NCI-H524 treated with DMSO at 0.1 percent for 48 hours (cell line): ENCODE measurements at regions not wholly inside any gene's neighbourhood (a gene's known extent, or its start where the extent isn't known, plus 50 kb on each side); places are given as distances from the start of the nearest gene placed in this dataset.

Experiments
- DNase-seq: peaks from one replicate; lab custom pipeline; 2025; lab: John Stamatoyannopoulos, UW

DNA sequence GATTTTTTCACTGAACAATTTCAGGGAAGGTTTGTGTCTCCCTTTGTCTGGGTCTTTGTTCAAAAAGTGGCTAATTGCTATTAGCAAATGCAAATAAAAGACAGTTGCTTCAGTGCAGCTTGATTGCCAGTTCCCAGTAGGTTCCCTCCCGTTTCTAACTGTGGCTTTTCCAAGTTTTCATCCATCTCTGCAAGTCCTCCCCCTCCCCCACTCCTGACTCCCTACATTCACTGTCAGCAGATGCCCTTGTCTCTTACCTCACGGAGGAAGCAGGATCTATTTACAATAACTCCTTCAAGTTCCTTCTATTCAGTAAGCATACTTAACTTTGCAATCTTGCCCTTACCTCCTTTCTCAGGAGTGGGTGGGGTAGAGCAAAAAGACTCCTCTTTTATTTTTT, 55.4 kb upstream of the SCEL start:
- no peak for DNase-seq

DNA sequence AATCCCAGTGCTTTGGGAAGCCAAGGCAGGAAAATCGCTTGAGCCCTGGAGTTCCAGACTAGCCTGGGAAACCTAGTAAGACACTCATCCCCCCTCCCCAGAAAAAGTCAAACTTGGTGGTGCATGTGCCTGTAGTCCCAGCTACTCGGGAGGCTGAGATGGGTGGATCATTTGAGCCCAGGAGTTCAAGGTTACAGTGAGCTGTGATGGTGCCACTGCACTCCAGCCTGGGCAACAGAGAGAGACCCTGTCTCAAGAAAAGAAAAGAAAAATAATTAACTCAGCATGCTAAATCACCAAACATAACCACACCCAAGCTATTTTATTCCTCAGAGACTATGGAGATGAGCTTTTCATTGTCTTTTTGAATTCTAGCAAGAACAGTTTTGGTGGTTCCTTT, 56.2 kb upstream of the SCEL start:
- DNase-seq = no peak

DNA sequence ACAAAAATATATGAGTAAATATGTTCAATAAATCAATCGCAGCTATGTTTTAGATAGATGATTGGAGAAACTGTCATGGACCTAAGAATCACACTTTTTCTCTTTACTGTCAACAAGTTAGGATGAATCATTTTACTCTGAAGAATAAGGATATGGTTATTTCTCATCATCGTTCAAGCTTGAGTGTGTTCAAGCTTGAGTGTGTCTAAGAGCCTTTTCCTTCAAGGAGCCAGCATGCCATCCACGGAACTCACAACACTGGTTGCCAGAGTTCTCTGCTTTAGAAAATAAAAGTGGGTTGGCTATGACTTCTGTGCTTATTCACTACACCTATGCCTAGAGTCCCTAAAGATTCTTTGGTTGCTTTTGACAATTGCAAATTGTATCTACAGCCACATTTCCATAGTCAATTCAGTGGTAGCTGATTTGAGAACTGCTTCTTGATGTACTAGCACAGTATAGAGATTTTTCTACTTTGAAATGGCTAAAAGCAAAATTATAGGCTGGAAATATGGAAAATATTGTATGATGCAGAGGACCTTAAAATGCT, 58.1 kb upstream of the SCEL start:
- DNase-seq = no peak

DNA sequence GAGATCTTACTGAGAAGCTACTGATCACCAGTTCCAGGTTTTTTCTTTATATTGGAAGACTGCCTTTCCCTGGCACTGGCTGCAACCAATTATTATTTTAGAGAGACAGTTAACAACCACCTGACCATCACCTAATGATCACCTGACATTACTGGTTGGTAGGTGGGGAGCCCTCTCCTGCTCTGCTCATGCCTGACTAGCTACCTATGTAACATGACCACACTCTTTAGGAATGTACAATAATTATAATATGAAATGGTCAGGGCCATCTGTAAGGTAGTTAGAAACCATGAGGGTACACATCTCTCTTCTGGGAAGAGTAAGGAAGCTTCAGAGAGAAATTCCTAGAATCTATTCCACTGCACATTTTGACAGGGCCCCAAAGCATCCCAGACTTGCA, 59.0 kb upstream of the SCEL start:
- DNase-seq = no peak

DNA sequence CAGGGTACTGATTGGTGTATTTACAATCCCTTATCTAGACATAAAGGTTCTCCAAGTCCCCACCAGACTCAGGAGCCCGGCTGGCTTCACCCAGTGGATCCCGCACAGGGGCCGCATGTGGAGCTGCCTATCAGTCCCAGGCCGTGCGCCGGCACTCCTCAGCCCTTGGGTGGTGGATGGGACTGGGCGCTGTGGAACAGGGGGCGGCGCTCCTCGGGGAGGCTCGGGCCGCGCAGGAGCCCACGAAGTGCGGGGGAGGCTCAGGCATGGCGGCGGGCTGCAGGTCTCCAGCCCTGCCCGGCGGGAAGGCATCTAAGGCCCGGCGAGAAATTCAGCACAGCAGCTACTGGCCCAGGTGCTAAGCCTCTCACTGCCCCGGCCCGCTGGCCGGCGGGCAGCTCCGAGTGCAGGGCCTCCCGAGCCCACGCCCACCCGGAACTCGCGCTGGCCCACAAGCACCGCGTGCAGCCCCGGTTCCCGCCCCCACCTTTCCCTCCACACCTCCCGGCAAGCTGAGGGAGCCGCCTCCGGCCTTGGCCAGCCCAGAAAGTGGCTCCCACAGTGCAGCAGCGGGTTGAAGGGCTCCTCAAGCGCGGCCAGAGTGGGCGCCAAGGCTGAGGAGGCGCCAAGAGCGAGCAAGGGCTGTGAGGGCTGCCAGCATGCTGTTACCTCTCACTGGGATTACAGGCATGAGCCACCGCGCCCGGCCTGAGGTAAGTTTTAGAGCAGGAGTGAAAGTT, 60.0 kb upstream of the SCEL start:
- DNase-seq = no peak

GRCh38 chr13:77470986-77471385, 64.5 kb upstream of the SCEL start:
- DNase-seq = no peak

GRCh38 chr13:77466753-77467422, 68.6 kb upstream of the SCEL start:
- no peak for DNase-seq

DNA sequence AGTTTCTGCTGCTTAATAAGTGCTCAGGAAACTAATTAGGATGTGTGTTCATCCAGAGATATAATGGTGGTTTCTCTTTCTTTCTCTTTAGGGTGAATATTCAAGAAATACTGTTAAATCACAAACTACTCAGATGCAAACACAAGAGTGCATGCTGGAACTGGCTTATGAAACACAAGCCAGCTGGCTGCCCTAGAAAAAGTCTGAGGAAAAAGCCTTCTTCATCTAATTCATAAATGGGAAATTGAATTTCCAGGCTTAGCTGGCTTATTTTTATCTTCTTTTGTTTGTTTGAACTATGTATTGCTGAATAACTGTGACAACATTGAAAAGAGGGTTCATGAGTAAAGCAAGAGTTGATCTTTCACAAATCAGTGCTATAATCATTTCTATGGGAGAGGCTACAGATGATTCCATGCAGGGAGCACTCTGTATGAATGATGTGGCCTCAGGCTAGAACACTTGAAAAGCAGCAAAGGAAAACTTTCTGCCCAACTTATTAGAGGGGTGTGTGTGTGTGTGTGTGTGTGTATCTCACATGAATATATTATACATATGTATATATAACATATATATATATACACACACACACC, 69.8 kb upstream of the SCEL start:
- DNase-seq = no peak

- no peak for DNase-seq
Observed at GRCh38 chr13:77460195-77460594, 75.3 kb upstream of the SCEL start.

DNA sequence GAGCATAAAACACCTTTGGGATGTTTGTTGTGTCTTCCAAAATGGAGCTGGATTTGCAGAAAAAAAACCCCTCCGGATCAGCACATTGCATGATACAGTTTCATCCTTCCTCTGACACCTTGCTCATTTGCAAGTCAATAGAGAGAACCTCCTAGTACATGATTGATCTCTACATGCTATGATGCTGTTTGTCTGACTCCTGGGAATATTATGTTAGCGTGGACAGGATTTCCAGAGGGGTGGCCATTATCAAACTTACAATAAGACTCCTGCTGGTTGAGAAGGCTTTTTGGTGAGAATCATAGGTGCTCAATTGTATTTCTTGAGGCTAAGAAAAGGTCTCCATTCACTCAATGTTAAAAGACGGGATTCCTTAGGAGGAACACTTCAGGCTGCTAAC, 75.9 kb upstream of the SCEL start:
- DNase-seq = no peak

- DNase-seq = no peak
Observed at GRCh38 chr13:77458736-77459135, 76.8 kb upstream of the SCEL start.

- DNase-seq = peak; percentile 73
Observed at GRCh38 chr13:77457966-77458365, 77.5 kb upstream of the SCEL start.

DNA sequence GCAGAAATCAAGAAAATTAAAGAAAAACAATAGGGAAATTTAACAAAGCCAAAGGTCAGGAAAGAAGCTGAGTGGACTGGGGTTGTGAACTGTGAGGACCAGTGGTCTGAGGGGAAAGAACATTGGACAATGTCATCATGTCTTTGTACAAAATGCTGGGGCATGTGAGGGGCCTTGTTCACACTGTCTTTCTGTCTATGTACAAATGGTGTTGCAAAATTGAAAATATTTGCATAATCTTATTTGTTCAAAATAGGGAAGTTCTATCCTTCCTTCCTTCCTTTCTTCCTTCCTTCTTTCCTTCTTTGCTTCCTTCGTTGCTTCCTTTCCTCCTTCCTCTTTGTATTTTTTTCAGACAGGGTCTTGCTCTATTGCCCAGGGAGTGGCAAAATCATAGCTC, 79.2 kb upstream of the SCEL start:
- no peak for DNase-seq

GRCh38 chr13:77449265-77449664, 86.2 kb upstream of the SCEL start:
- DNase-seq = no peak

GRCh38 chr13:77448689-77449088, 86.8 kb upstream of the SCEL start:
- no peak for DNase-seq

DNA sequence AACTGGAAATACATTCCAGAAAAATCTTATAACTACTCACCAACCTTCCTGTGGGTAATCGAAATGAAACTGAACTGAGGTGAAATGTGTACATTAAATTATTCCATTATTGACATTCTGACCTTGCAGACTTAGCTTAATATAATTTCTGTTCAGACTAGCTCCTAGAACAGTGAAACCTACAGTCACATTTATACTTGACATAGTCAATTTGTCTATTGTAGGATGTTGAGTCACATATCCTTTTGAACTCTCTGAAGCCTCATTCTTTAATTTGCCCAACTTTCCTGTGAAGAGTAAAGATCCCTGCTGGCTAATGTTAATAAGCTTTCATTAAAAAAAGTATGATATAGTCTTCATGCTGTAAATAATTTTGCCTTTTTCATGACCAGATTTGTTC, 92.0 kb upstream of the SCEL start:
- DNase-seq = no peak

GRCh38 chr13:77437267-77437666, 98.2 kb upstream of the SCEL start:
- DNase-seq = no peak

- no peak for DNase-seq
Observed at GRCh38 chr13:77434289-77434688, 101.2 kb upstream of the SCEL start.

DNA sequence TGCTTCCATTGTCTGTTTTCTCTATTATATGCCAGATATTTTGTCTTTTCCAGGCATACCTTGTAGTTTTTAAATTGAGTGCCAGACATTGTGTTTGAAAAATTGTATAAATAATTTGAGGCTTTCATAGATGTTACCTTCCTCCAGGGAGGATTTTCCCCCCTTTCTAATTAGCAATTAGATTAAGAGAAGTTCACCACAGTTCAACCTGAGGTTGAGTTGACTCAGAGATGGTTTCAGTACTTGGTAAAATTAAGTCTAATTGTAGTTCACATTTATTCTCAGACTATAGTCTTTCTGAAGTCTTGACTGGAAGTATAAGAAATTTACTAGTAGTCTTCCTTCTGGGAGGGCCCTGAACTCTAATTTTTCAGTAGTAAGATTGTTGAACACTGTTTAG, 104.1 kb upstream of the SCEL start:
- no peak for DNase-seq

GRCh38 chr13:77430377-77430951, 103.6 kb upstream of the MYCBP2 start:
- DNase-seq = no peak

- no peak for DNase-seq
Observed at GRCh38 chr13:77429320-77430142, 102.6 kb upstream of the MYCBP2 start.

GRCh38 chr13:77425705-77426104, 98.8 kb upstream of the MYCBP2 start:
- DNase-seq = no peak
